HepG2 (cell line): ENCODE measurements at regions not wholly inside any gene's neighbourhood (a gene's known extent, or its start where the extent isn't known, plus 50 kb on each side); places are given as distances from the start of the nearest gene placed in this dataset.

ENCODE experiments used
- ATAC-seq: fragments of 200-7000 bp; cut with Tn5 transposase; 3 replicates; pipeline ENCODE4 v1.9.1; 2020; ENCODE audit warnings: mild to moderate bottlenecking, moderate library complexity
- BruUV-seq: library from RNA; stranded (reverse); fragments of 400-500 nt; replicated peaks from 2 replicates; lab custom pipeline; 2021; lab: Mats Ljungman, UMichigan
- CTCF ChIA-PET: fragments of 300-600 bp; formaldehyde crosslinking; extraction: SDS; loops from one replicate; lab custom pipeline; 2021; ENCODE audit warnings: low total read pairs, inconsistent platforms, low intra/inter-chr PET ratio; lab: Yijun Ruan, JAX
- POLR2A ChIA-PET: fragments of 350-600 bp; sonication (Branson Sonifier 250); formaldehyde crosslinking; loops from one replicate; lab custom pipeline; 2020; ENCODE audit warnings: antibody characterized with exemption, inconsistent platforms; lab: Yijun Ruan, JAX
- DNase-seq: peaks from one replicate; pipeline ENCODE4 v3.0.0-alpha.2; 2015; ENCODE audit warnings: low spot score
- FAIRE-seq: peaks from 3 replicates; lab custom pipeline; 2011; peaks lifted over from hg19 to GRCh38; lab: Jason Lieb, UNC
- H2AFZ ChIP-seq: one replicate; pipeline ENCODE4 v1.6.1; 2011; ENCODE audit warnings: low read length, inconsistent platforms
- H3K27ac ChIP-seq: fragments of 300-600 bp; 3 replicates; pipeline ENCODE4 v1.8.0; 2011; ENCODE audit warnings: mixed run types, mild to moderate bottlenecking, mixed read lengths, low read length, inconsistent platforms; ENCODE audit not compliant: insufficient read depth; ENCODE audit errors: extremely low read length
- H3K27me3 ChIP-seq, 2 experiments: fragments of 200-600 bp in 1 of 2; 2 replicates in 1 of 2; 3 replicates in 1 of 2; pipeline versions ENCODE4 v1.6.0 to v1.8.0; 2011; ENCODE audit warnings: low read length in 2 of 2, mild to moderate bottlenecking in 2 of 2, moderate library complexity in 2 of 2, inconsistent platforms in 1 of 2; ENCODE audit not compliant: insufficient read depth in 2 of 2, control insufficient read depth in 1 of 2
- H3K36me3 ChIP-seq, 2 experiments: fragments of 200-600 bp in 1 of 2; replicated peaks in 1 of 2; 2 replicates in 1 of 2; 3 replicates in 1 of 2; pipeline versions ENCODE4 v1.5.1 to v1.8.0; 2011; ENCODE audit warnings: low read length in 2 of 2, inconsistent platforms in 1 of 2; ENCODE audit not compliant: insufficient read depth in 2 of 2, control insufficient read depth in 1 of 2
- H3K4me1 ChIP-seq: 2 replicates; pipeline ENCODE4 v1.5.1; 2012; ENCODE audit warnings: low read length, inconsistent platforms; ENCODE audit not compliant: insufficient read depth
- H3K4me2 ChIP-seq: 2 replicates; pipeline ENCODE4 v1.6.0; 2011; ENCODE audit warnings: low read depth, low read length, inconsistent platforms
- H3K4me3 ChIP-seq, 3 experiments: fragments of 200-600 bp in 1 of 3; sonication (generic), shearing (Covaris generic) in 1 of 3; replicated peaks in 1 of 3; 2 replicates each; pipeline ENCODE4 v1.5.1; 2011 to 2016; ENCODE audit warnings: low read length in 3 of 3, inconsistent platforms in 2 of 3, low read depth in 2 of 3, mild to moderate bottlenecking in 2 of 3, control low read depth in 1 of 3, mixed read lengths in 1 of 3; ENCODE audit not compliant: insufficient read depth in 1 of 3
- H3K79me2 ChIP-seq: one replicate; pipeline ENCODE4 v1.6.1; 2011; ENCODE audit warnings: low read length, inconsistent platforms; ENCODE audit not compliant: insufficient read depth
- H3K9ac ChIP-seq: 2 replicates; pipeline ENCODE4 v1.6.0; 2011; ENCODE audit warnings: mild to moderate bottlenecking, low read depth, low read length, inconsistent platforms; ENCODE audit not compliant: insufficient read depth
- H3K9me3 ChIP-seq: 2 replicates; pipeline ENCODE4 v1.5.1; 2012; ENCODE audit warnings: mild to moderate bottlenecking, low read length
- H4K20me1 ChIP-seq: 2 replicates; pipeline ENCODE4 v1.6.0; 2011; ENCODE audit warnings: inconsistent platforms, mild to moderate bottlenecking, low read length, moderate library complexity; ENCODE audit not compliant: insufficient read depth
- GRHL1 ChIP-seq: sonication (generic); formaldehyde crosslinking; conservative IDR thresholded peaks from 2 replicates; pipeline ENCODE4 v1.8.0; 2022; ENCODE audit warnings: missing genetic modification reagents
- GTF3A ChIP-seq: sonication (generic); formaldehyde crosslinking; conservative IDR thresholded peaks from 2 replicates; pipeline ENCODE4 v1.4.0; 2020; ENCODE audit warnings: mild to moderate bottlenecking, missing genetic modification reagents
- HDAC6 ChIP-seq: fragments of 200-600 bp; sonication (generic); IDR thresholded peaks from 2 replicates; pipeline ENCODE4 v1.7.0; 2017; ENCODE audit warnings: mild to moderate bottlenecking, antibody characterized with exemption, low read length, low read depth
- ISX ChIP-seq: sonication (generic); formaldehyde crosslinking; conservative IDR thresholded peaks from 2 replicates; pipeline ENCODE4 v1.5.0; 2020; ENCODE audit warnings: missing genetic modification reagents
- KDM5B ChIP-seq: sonication (generic); formaldehyde crosslinking; IDR thresholded peaks from 2 replicates; pipeline ENCODE4 v1.4.0; 2020; ENCODE audit warnings: missing genetic modification reagents, mild to moderate bottlenecking, borderline replicate concordance
- KMT2A ChIP-seq: sonication (generic); formaldehyde crosslinking; IDR thresholded peaks from 2 replicates; pipeline ENCODE4 v1.4.0; 2020; ENCODE audit warnings: missing genetic modification reagents
- MATR3 ChIP-seq: sonication (generic); formaldehyde crosslinking; IDR thresholded peaks from 2 replicates; pipeline ENCODE4 v1.4.0; 2020; ENCODE audit warnings: missing genetic modification reagents
- MYPOP ChIP-seq: sonication (generic); formaldehyde crosslinking; IDR thresholded peaks from 2 replicates; pipeline ENCODE4 v1.8.1; 2023; ENCODE audit warnings: mild to moderate bottlenecking, moderate library complexity, missing genetic modification reagents
- NCOR1 ChIP-seq: fragments of 200-600 bp; sonication (generic); IDR thresholded peaks from 2 replicates; pipeline ENCODE4 v1.7.0; 2017; ENCODE audit warnings: antibody characterized with exemption, low read length, borderline replicate concordance
- NFE2L2 ChIP-seq: fragments of 150-350 bp; IDR thresholded peaks from 2 replicates; pipeline ENCODE4 v1.6.1; 2014; ENCODE audit warnings: low read length
- SIN3A ChIP-seq: IDR thresholded peaks from 2 replicates; pipeline ENCODE4 v1.6.1; 2011; ENCODE audit warnings: low read depth, mild to moderate bottlenecking, control low read depth, low read length, borderline replicate concordance
- SMAD3 ChIP-seq: sonication (generic); formaldehyde crosslinking; IDR thresholded peaks from 2 replicates; pipeline ENCODE4 v1.4.0; 2020; ENCODE audit warnings: missing genetic modification reagents
- TBX2 ChIP-seq: sonication (generic); formaldehyde crosslinking; IDR thresholded peaks from 2 replicates; pipeline ENCODE4 v1.5.0; 2020; ENCODE audit warnings: missing genetic modification reagents, mild to moderate bottlenecking, borderline replicate concordance
- THAP7 ChIP-seq: sonication (generic); formaldehyde crosslinking; IDR thresholded peaks from 2 replicates; pipeline ENCODE4 v1.8.1; 2023; ENCODE audit warnings: mild to moderate bottlenecking, missing genetic modification reagents
- TRIM24 ChIP-seq: sonication (generic); formaldehyde crosslinking; IDR thresholded peaks from 2 replicates; pipeline ENCODE4 v1.8.0; 2022; ENCODE audit warnings: mild to moderate bottlenecking, missing genetic modification reagents
- ZNF615 ChIP-seq: sonication (generic); formaldehyde crosslinking; IDR thresholded peaks from 2 replicates; pipeline ENCODE4 v1.5.0; 2020; ENCODE audit warnings: mild to moderate bottlenecking, missing genetic modification reagents, borderline replicate concordance
- WGBS: methylation state at CpG from one replicate; pipeline ENCODE4 v1.1.6; 2017; ENCODE audit warnings: low lambda C conversion rate; 5-methylcytosine and 5-hydroxymethylcytosine counted together
- in situ Hi-C: cut with HindIII; loops from 2 replicates; pipeline ENCODE4 v1.10.0; 2017; ENCODE audit warnings: low pct_unique_long_range_greater_than_20kb; ENCODE audit not compliant: extremely low pct_ligation_motif_present
- intact Hi-C: fragments of 100-400 bp; cut with micrococcal nuclease; formaldehyde crosslinking; loops from one replicate; pipeline ENCODE4 v1.10.0; 2022; ENCODE audit not compliant: unreplicated experiment

- TF ChIP-seq ZNF615 (CRISPR knock-in tag) (no peak), THAP7 (CRISPR knock-in tag) (no peak), NCOR1 (no peak), GTF3A (CRISPR knock-in tag) (no peak), KDM5B (CRISPR knock-in tag) (no peak), MATR3 (CRISPR knock-in tag) (no peak), HDAC6 (no peak), TRIM24 (CRISPR knock-in tag) (no peak), TBX2 (CRISPR knock-in tag) (no peak), KMT2A (CRISPR knock-in tag) (no peak), SIN3A (no peak), SMAD3 (CRISPR knock-in tag) (no peak), MYPOP (CRISPR knock-in tag) (no peak), ISX (CRISPR knock-in tag) (no peak), GRHL1 (no peak), NFE2L2 (no peak)
- Histone ChIP-seq H3K4me2 (no peak overlapping the region), H3K9me3 (no peaks in the 10 kb centered on the region), H3K4me3 (no peak overlapping the region), H3K4me1 (no peaks in the 10 kb centered on the region), H2AFZ (no peak overlapping the region), H3K79me2 (no peaks in the 10 kb centered on the region), H3K27me3 (peaks cover 0 to 3% of the 10 kb centered on the region in 2 experiments; a peak in 1 of 5 replicates), H4K20me1 (no peaks in the 10 kb centered on the region), H3K9ac (no peak overlapping the region), H3K27ac (no peak overlapping the region), H3K36me3 (no peaks in the 10 kb centered on the region)
- DNase-seq: no peak
- in situ Hi-C loops: no loop called here
- BruUV-seq: no TSS peak
- ChIA-PET CTCF (no interaction called here), POLR2A (no interaction called here)
- 12% methylated on average over 6 of the region's 6 CpGs for WGBS
- FAIRE-seq: no peak
- no peak for ATAC-seq
- intact Hi-C loops: no loop called here
These were observed 86.1 kb upstream of the ARHGAP20 start for GRCh38 chr11:110798201-110798900.
